Naive thymus-derived CD8-positive, alpha-beta T cell (primary cell): ENCODE measurements at regions not wholly inside any gene's neighbourhood (a gene's known extent, or its start where the extent isn't known, plus 50 kb on each side); places are given as distances from the start of the nearest gene placed in this dataset.
A peak's percentile ranks its signal among the peaks of the same experiment; 100 is the strongest.

Source experiments
- ATAC-seq, 2 donors: fragments of 150-1000 bp; cut with Tn5 transposase in 1 of 2; sonication (Bioruptor Pico), chemical (Tn5 transposase) in 1 of 2; 1 replicate in 1 of 2; 2 replicates in 1 of 2; pipeline ENCODE4 v1.10.0; 2021; ENCODE audit warnings: mild to moderate bottlenecking in 2 of 2, moderate library complexity in 2 of 2
- POLR2A ChIA-PET: fragments of 350-600 bp; sonication (Branson Sonifier 250); formaldehyde crosslinking; loops from one replicate; lab custom pipeline; 2021; ENCODE audit warnings: antibody characterized with exemption; lab: Charles Lee
- DNase-seq, 10 donors: peaks; one replicate each; pipeline versions ENCODE4 v3.0.0 to v3.0.0-alpha.2; 2020 to 2022
- H3K27ac Mint-ChIP-seq, 10 donors: one replicate each; pipeline ENCODE4 v1.8.0; 2020 to 2022; ENCODE audit warnings: mild to moderate bottlenecking in 10 of 10, mixed read lengths in 10 of 10, moderate library complexity in 4 of 10, inconsistent platforms in 1 of 10
- H3K27me3 Mint-ChIP-seq, 5 donors: one replicate each; pipeline ENCODE4 v1.8.0; 2021 to 2022; ENCODE audit warnings: mixed read lengths in 5 of 5
- H3K36me3 Mint-ChIP-seq, 3 donors: one replicate each; pipeline ENCODE4 v1.8.0; 2020 to 2022; ENCODE audit warnings: mixed read lengths in 3 of 3, mild to moderate bottlenecking in 2 of 3, inconsistent platforms in 1 of 3
- H3K4me1 Mint-ChIP-seq, 4 donors: one replicate each; pipeline ENCODE4 v1.8.0; 2021 to 2022; ENCODE audit warnings: mixed read lengths in 4 of 4
- H3K4me3 Mint-ChIP-seq, 10 donors: one replicate each; pipeline ENCODE4 v1.8.0; 2020 to 2022; ENCODE audit warnings: mild to moderate bottlenecking in 10 of 10, mixed read lengths in 10 of 10, moderate library complexity in 6 of 10, inconsistent platforms in 1 of 10
- H3K9me3 Mint-ChIP-seq, 9 donors: one replicate each; pipeline ENCODE4 v1.8.0; 2020 to 2022; ENCODE audit warnings: mixed read lengths in 9 of 9, mild to moderate bottlenecking in 3 of 9, inconsistent platforms in 1 of 9, moderate library complexity in 1 of 9

- Mint-ChIP-seq H3K27me3 (peaks cover 13 to 39% (median 16%) of the 10 kb centered on the region in 5 donors), H3K4me1 (no peaks in the 10 kb centered on the region), H3K27ac (no peak overlapping the region), H3K36me3 (peaks cover 0 to under 1% (median 0%) of the 10 kb centered on the region in 3 donors), H3K9me3 (peaks cover 0 to 3% (median 0%) of the 10 kb centered on the region in 9 donors), H3K4me3 (no peak overlapping the region)
- DNase-seq (no peak), ATAC-seq (no peak)
- POLR2A ChIA-PET: no interaction called here
Observed at GRCh38 chr15:57827971-57828370, 121.5 kb downstream of the POLR2M start.

DNA sequence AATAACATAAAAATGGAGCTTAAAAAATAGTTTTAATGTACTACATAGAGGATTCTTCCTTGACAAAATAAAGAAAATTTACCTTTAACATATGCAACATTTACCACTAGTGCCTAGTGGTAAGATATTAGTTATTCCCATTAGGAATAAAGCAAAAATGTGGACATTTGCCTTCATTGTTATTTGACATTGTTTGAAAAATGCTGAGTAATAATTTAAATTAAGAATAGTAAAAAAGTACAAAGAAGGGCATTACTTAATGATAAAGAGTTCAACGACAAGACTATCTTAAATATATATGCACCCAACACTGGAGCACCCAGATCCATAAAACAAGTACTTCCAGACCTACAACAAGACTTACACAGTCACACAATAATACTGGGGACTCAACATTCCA lies 125.7 kb downstream of the POLR2M start:
- peaks cover 12 to 39% (median 16%) of the 10 kb centered on the region in 5 donors for H3K27me3 Mint-ChIP-seq
- no peaks in the 10 kb centered on the region for H3K4me1 Mint-ChIP-seq
- no peak overlapping the region for H3K27ac Mint-ChIP-seq
- ATAC-seq (no peak), DNase-seq (no peak)
- no peak overlapping the region for H3K4me3 Mint-ChIP-seq
- peaks cover 0 to 29% (median 8%) of the 10 kb centered on the region in 9 donors for H3K9me3 Mint-ChIP-seq
- H3K36me3 Mint-ChIP-seq: peaks cover 0 to 22% (median 0%) of the 10 kb centered on the region in 3 donors
- POLR2A ChIA-PET: no interaction called here

- Mint-ChIP-seq H3K4me1 (no peaks in the 10 kb centered on the region), H3K27ac (no peak overlapping the region), H3K27me3 (peaks cover 8 to 25% (median 11%) of the 10 kb centered on the region in 5 donors), H3K4me3 (no peak overlapping the region), H3K36me3 (peaks cover 0 to 22% (median 0%) of the 10 kb centered on the region in 3 donors), H3K9me3 (peaks cover 0 to 29% (median 8%) of the 10 kb centered on the region in 9 donors)
- POLR2A ChIA-PET: no interaction called here
- DNase-seq (no peak), ATAC-seq (no peak)
Observed at GRCh38 chr15:57835119-57835518, 128.6 kb downstream of the POLR2M start.

DNA sequence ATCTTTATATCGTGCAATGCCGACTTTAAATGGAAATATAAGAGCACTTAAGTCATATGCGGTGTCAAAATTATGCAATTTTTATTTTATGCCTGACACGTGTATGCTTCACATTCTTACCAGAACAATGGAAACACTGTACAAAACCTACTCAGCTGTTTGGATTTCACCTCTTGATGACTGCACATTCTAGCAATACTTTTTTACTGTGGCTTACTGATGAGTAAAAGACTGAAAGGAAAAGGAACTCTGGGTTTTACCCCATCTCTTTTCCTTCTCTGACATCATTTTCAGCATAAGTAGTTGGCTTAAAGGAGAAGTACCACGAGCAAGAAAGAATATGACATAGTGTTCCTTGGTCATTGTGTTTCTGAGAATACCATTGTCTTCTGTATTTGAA lies 142.8 kb downstream of the POLR2M start:
- POLR2A ChIA-PET: no interaction called here
- no peak overlapping the region for H3K27ac Mint-ChIP-seq
- no peaks in the 10 kb centered on the region for H3K4me1 Mint-ChIP-seq
- ATAC-seq (no peak), DNase-seq (no peak)
- H3K4me3 Mint-ChIP-seq: no peak overlapping the region
- H3K27me3 Mint-ChIP-seq: peaks cover 0 to 27% (median 9%) of the 10 kb centered on the region in 5 donors
- H3K36me3 Mint-ChIP-seq: no peaks in the 10 kb centered on the region
- H3K9me3 Mint-ChIP-seq: no peaks in the 10 kb centered on the region

DNA sequence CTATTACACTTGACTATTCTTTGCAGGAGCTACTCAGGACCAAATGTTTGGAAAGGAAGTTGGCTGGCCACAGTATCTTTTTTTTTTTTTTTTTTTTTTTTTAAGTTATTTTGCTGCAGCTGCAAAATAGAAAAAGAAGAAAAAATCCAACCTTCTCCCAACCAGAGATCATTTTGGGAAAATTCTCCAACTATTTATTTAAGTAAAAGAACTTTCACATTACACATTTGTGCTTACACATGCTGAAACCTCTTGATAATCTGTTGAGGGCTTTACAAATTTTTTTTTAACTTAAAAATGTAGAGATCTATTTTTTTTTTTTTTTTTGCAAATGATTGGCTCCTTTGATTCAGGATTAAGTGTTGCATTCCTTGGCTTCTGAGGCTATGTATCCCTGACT lies 148.0 kb downstream of the POLR2M start:
- Mint-ChIP-seq H3K4me3 (no peak overlapping the region), H3K27me3 (peaks cover 0 to 24% (median 15%) of the 10 kb centered on the region in 5 donors), H3K27ac (no peak overlapping the region), H3K36me3 (no peaks in the 10 kb centered on the region), H3K9me3 (no peaks in the 10 kb centered on the region), H3K4me1 (peaks cover 0 to 2% (median 0%) of the 10 kb centered on the region in 4 donors)
- ATAC-seq (no peak), DNase-seq (no peak)
- POLR2A ChIA-PET: no interaction called here

- ATAC-seq (no peak), DNase-seq (no peak)
- H3K4me1 Mint-ChIP-seq: peaks cover 0 to 2% (median 0%) of the 10 kb centered on the region in 4 donors
- no peak overlapping the region for H3K4me3 Mint-ChIP-seq
- H3K27me3 Mint-ChIP-seq: peaks cover 1 to 28% (median 8%) of the 10 kb centered on the region in 5 donors
- POLR2A ChIA-PET: no interaction called here
- H3K36me3 Mint-ChIP-seq: no peaks in the 10 kb centered on the region
- peak overlapping the region in 1 of 10 donors; percentile 22 for H3K27ac Mint-ChIP-seq
- no peaks in the 10 kb centered on the region for H3K9me3 Mint-ChIP-seq
Observed at GRCh38 chr15:57857871-57858270, 151.4 kb downstream of the POLR2M start.

DNA sequence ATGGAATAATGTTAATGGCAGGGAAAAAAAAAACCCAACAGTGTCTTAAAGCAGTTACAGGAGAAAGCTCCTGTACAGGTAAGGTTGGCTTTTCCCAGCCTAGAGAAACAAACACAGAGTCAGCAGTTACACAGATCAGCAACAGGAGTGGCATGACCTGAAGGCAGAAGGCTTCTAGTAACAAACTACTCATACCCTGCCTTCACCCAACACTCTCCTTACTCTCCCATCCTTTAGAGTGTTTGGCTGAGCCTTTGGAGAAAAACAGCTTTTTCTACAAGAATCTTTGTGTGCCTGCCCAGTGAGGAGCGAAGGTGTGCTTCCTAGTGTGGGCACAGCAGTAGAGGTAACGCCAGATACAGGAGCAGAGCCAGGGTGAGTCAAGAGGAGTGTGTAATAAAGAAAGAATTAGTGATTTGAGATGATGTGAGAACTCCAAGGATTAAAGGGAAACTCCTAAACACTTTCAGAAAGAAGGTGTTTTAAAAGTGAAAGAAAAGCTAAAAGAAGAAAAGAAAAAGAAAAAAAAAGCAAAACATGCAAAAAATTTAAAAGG lies 152.7 kb downstream of the POLR2M start:
- no peaks in the 10 kb centered on the region for H3K9me3 Mint-ChIP-seq
- no peak for DNase-seq
- no peaks in the 10 kb centered on the region for H3K36me3 Mint-ChIP-seq
- ATAC-seq: no peak
- peaks cover 4 to 29% (median 8%) of the 10 kb centered on the region in 5 donors for H3K27me3 Mint-ChIP-seq
- POLR2A ChIA-PET: no interaction called here
- peak overlapping the region in 1 of 10 donors; percentile 6 for H3K27ac Mint-ChIP-seq
- H3K4me1 Mint-ChIP-seq: peaks cover 0 to 2% (median 0%) of the 10 kb centered on the region in 4 donors
- H3K4me3 Mint-ChIP-seq: no peak overlapping the region

GRCh38 chr15:57861034-57861638 lies 154.6 kb downstream of the POLR2M start:
- DNase-seq: peak in 7 of 10 donors; percentile 8 to 62 (median 34)
- H3K9me3 Mint-ChIP-seq: no peaks in the 10 kb centered on the region
- POLR2A ChIA-PET: interaction anchor here (1.2 kb wide), 1 partner anchor 301 kb away, joined by 6 read pairs; no protein-coding TSS in a partner anchor
- no peak overlapping the region for H3K27ac Mint-ChIP-seq
- peaks cover 0 to 2% (median 0%) of the 10 kb centered on the region in 4 donors for H3K4me1 Mint-ChIP-seq
- peaks cover 7 to 33% (median 8%) of the 10 kb centered on the region in 5 donors for H3K27me3 Mint-ChIP-seq
- no peak overlapping the region for H3K4me3 Mint-ChIP-seq
- ATAC-seq: no peak
- H3K36me3 Mint-ChIP-seq: no peaks in the 10 kb centered on the region

GRCh38 chr15:57861815-57862586 lies 155.5 kb downstream of the POLR2M start:
- POLR2A ChIA-PET: interaction anchor here (1.2 kb wide), 1 partner anchor 302 kb away, joined by 6 read pairs; no protein-coding TSS in a partner anchor
- Mint-ChIP-seq H3K9me3 (no peaks in the 10 kb centered on the region), H3K27me3 (peaks cover 7 to 33% (median 14%) of the 10 kb centered on the region in 5 donors), H3K4me1 (peaks cover 0 to 2% (median 0%) of the 10 kb centered on the region in 4 donors), H3K36me3 (no peaks in the 10 kb centered on the region), H3K27ac (no peak overlapping the region), H3K4me3 (no peak overlapping the region)
- DNase-seq: no peak
- ATAC-seq: no peak

- no peaks in the 10 kb centered on the region for H3K36me3 Mint-ChIP-seq
- H3K27me3 Mint-ChIP-seq: peaks cover 9 to 34% (median 21%) of the 10 kb centered on the region in 5 donors
- DNase-seq (no peak), ATAC-seq (no peak)
- H3K4me3 Mint-ChIP-seq: no peak overlapping the region
- H3K27ac Mint-ChIP-seq: no peak overlapping the region
- H3K4me1 Mint-ChIP-seq: peaks cover 0 to 5% (median 3%) of the 10 kb centered on the region in 4 donors
- H3K9me3 Mint-ChIP-seq: no peaks in the 10 kb centered on the region
- POLR2A ChIA-PET: no interaction called here
Observed at GRCh38 chr15:57862761-57863160, 156.2 kb downstream of the POLR2M start.

GRCh38 chr15:57865294-57865693 lies 158.8 kb downstream of the POLR2M start:
- peaks cover 15 to 40% (median 31%) of the 10 kb centered on the region in 5 donors for H3K27me3 Mint-ChIP-seq
- DNase-seq: no peak
- no peaks in the 10 kb centered on the region for H3K36me3 Mint-ChIP-seq
- no peak overlapping the region for H3K27ac Mint-ChIP-seq
- peaks cover 2 to 18% (median 11%) of the 10 kb centered on the region in 4 donors for H3K4me1 Mint-ChIP-seq
- POLR2A ChIA-PET: no interaction called here
- H3K4me3 Mint-ChIP-seq: no peak overlapping the region
- no peaks in the 10 kb centered on the region for H3K9me3 Mint-ChIP-seq
- no peak for ATAC-seq

DNA sequence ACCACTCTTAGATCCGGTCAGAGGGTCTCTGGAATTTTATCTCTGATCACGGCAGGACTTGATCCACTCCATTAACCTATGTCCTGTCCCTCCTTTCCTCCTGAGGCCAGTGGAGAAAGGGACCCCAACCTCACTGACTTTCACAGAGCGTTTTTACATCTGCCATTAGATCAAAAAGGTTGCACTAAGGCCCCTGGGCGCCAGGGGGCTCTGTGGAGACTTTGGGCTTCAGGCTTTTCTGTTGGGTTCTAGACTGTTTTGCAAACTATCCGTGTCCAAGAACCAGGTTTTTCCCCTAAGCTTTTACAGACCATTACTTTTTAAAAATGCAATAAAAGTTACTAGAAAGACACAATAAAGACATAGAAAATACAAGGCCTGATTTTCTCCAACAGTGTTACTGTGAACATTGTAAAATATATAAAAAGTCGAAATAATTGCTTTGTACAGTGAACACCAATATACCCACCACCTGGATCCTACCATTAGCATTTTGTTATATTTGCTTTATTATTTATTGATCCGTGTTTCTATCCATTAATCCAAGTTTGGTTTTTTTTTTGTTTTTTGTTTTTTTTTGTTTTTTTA lies 159.7 kb downstream of the POLR2M start:
- POLR2A ChIA-PET: no interaction called here
- no peak overlapping the region for H3K27ac Mint-ChIP-seq
- DNase-seq (peak in 9 of 10 donors; percentile 8 to 67 (median 30)), ATAC-seq (no peak)
- no peaks in the 10 kb centered on the region for H3K9me3 Mint-ChIP-seq
- peaks cover 15 to 45% (median 36%) of the 10 kb centered on the region in 5 donors for H3K27me3 Mint-ChIP-seq
- H3K4me1 Mint-ChIP-seq: peaks cover 2 to 18% (median 11%) of the 10 kb centered on the region in 4 donors
- no peak overlapping the region for H3K4me3 Mint-ChIP-seq
- no peaks in the 10 kb centered on the region for H3K36me3 Mint-ChIP-seq
